ENCODE measurements at regions not wholly inside any gene's neighbourhood (a gene's known extent, or its start where the extent isn't known, plus 50 kb on each side); places are given as distances from the start of the nearest gene placed in this dataset.

DNA sequence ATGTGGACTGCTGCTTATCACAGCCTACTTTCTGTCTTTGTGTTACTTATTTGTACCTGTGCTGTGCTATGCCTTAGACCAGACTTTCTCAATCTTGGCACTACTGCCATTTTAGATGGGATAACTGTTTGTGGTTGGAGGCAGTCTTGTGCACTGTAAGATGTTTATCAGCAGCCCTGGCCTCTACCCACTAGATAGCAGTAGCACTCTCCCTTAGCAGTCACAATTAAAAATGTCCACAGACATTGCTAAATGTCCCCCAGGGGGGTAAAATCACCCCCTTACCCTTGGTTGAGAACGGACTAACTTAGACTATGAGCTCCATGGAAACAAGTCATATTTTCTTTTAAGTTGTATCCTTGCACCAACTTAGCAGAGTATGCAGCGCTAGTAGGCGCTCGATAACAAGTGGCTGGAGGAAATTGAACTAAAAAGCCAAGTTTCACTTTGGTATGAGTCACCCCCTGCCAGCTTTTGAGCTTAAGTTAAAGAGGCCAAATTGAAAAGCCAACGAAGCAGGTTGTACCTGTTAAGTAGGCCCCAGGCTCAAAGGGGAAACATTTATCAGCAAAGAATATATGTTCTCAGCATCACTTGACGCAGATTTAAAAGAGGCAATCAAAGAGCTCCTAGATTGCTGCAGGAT, 304.8 kb upstream of the SORL1-AS1 start:
- no TSS peak for BruUV-seq (replicated peaks)
- FAIRE-seq (no peak), DNase-seq (ENCODE audit: low spot score) (no peak), ATAC-seq (no peak)
- no peaks in the 10 kb centered on the region for H3K36me3 ChIP-seq (replicated peaks in 1 of 2; ENCODE audit: control insufficient read depth in 1 of 2, insufficient read depth in 2 of 2, low read length in 2 of 2)
- ChIA-PET CTCF (ENCODE audit: low intra/inter-chr PET ratio, low total read pairs) (no interaction called here), POLR2A (no interaction called here)
- no peak for TF ChIP-seq PCBP2 (optimal IDR thresholded peaks at IDR 0.05; ENCODE audit: low read depth, low read length, poor library complexity, severe bottlenecking)
- no peak for TF ChIP-seq YEATS4 (CRISPR knock-in tag; IDR thresholded peaks at IDR 0.05; ENCODE audit: borderline replicate concordance)
- no peak for TF ChIP-seq ZNF546 (CRISPR knock-in tag; conservative IDR thresholded peaks at IDR 0.05)
- no peak for TF ChIP-seq JUNB (CRISPR knock-in tag; IDR thresholded peaks at IDR 0.05; ENCODE audit: borderline replicate concordance)
- TF ChIP-seq ZNF557 (CRISPR knock-in tag; IDR thresholded peaks at IDR 0.05): no peak
- H3K79me2 ChIP-seq (ENCODE audit: insufficient read depth, low read length): no peaks in the 10 kb centered on the region
- H3K4me2 ChIP-seq (ENCODE audit: low read depth, low read length): no peak overlapping the region
- H3K27ac ChIP-seq (ENCODE audit: extremely low read length, insufficient read depth, low read length): no peak overlapping the region
- H2AFZ ChIP-seq (ENCODE audit: low read length): no peak overlapping the region
- no peaks in the 10 kb centered on the region for H3K9me3 ChIP-seq (ENCODE audit: low read length)
- H3K9ac ChIP-seq (ENCODE audit: insufficient read depth, low read depth, low read length): no peak overlapping the region
- H4K20me1 ChIP-seq (ENCODE audit: insufficient read depth, low read length): no peaks in the 10 kb centered on the region; the same call in 1 of the 2 replicates
- intact Hi-C loops (cut with micrococcal nuclease; ENCODE audit: unreplicated experiment): no loop called here
- in situ Hi-C loops (cut with HindIII; ENCODE audit: extremely low pct_ligation_motif_present, low pct_unique_long_range_greater_than_20kb): no loop called here
- H3K27me3 ChIP-seq (ENCODE audit: control insufficient read depth in 1 of 2, insufficient read depth in 2 of 2, low read length in 2 of 2): no peaks in the 10 kb centered on the region; a peak in 1 of 5 replicates
- no peaks in the 10 kb centered on the region for H3K4me1 ChIP-seq (ENCODE audit: insufficient read depth, low read length)
- 45% methylated on average over 6 of the region's 6 CpGs for WGBS (ENCODE audit: low lambda C conversion rate)
- H3K4me3 ChIP-seq (replicated peaks in 1 of 3; ENCODE audit: insufficient read depth in 1 of 3, low read depth in 2 of 3, low read length in 3 of 3): no peak overlapping the region

DNA sequence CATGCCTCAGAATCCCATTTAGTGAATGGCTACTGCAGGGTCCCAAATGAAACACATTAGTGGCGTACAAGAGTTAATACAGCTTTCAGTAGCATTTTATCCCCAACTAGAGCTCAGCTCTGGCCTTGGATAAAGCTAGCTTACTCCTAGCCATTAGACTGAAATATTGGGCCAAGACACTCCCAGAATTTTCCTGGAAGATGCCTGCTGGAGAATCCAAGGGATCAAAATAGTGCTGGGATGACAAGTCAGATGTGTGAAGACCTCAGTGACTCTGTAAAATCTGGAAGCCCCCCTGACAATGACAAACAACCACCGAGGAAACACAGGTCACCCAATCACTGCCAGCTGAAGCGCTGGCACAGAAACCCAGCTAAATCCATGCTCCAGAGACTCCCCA, 303.1 kb upstream of the SORL1-AS1 start:
- Histone ChIP-seq H3K27me3 (ENCODE audit: control insufficient read depth in 1 of 2, insufficient read depth in 2 of 2, low read length in 2 of 2) (no peaks in the 10 kb centered on the region; a peak in 1 of 5 replicates), H3K36me3 (replicated peaks in 1 of 2; ENCODE audit: control insufficient read depth in 1 of 2, insufficient read depth in 2 of 2, low read length in 2 of 2) (no peaks in the 10 kb centered on the region), H3K4me2 (ENCODE audit: low read depth, low read length) (no peak overlapping the region), H2AFZ (ENCODE audit: low read length) (no peak overlapping the region), H3K9ac (ENCODE audit: insufficient read depth, low read depth, low read length) (no peak overlapping the region), H4K20me1 (ENCODE audit: insufficient read depth, low read length) (no peaks in the 10 kb centered on the region; the same call in 1 of the 2 replicates), H3K4me1 (ENCODE audit: insufficient read depth, low read length) (no peaks in the 10 kb centered on the region), H3K27ac (ENCODE audit: extremely low read length, insufficient read depth, low read length) (no peak overlapping the region), H3K4me3 (replicated peaks in 1 of 3; ENCODE audit: insufficient read depth in 1 of 3, low read depth in 2 of 3, low read length in 3 of 3) (no peak overlapping the region), H3K9me3 (ENCODE audit: low read length) (no peaks in the 10 kb centered on the region), H3K79me2 (ENCODE audit: insufficient read depth, low read length) (no peaks in the 10 kb centered on the region)
- intact Hi-C loops (cut with micrococcal nuclease; ENCODE audit: unreplicated experiment) (no loop called here), in situ Hi-C loops (cut with HindIII; ENCODE audit: extremely low pct_ligation_motif_present, low pct_unique_long_range_greater_than_20kb) (no loop called here)
- ATAC-seq (no peak), DNase-seq (ENCODE audit: low spot score) (no peak), FAIRE-seq (no peak)
- no TSS peak for BruUV-seq (replicated peaks)
- ChIA-PET POLR2A (no interaction called here), CTCF (ENCODE audit: low intra/inter-chr PET ratio, low total read pairs) (no interaction called here)
- WGBS (ENCODE audit: low lambda C conversion rate): 22% methylated on average over 2 of the region's 3 CpGs
- no peak for TF ChIP-seq JUN (CRISPR knock-in tag; IDR thresholded peaks at IDR 0.05)
- TF ChIP-seq, protein P1, sequence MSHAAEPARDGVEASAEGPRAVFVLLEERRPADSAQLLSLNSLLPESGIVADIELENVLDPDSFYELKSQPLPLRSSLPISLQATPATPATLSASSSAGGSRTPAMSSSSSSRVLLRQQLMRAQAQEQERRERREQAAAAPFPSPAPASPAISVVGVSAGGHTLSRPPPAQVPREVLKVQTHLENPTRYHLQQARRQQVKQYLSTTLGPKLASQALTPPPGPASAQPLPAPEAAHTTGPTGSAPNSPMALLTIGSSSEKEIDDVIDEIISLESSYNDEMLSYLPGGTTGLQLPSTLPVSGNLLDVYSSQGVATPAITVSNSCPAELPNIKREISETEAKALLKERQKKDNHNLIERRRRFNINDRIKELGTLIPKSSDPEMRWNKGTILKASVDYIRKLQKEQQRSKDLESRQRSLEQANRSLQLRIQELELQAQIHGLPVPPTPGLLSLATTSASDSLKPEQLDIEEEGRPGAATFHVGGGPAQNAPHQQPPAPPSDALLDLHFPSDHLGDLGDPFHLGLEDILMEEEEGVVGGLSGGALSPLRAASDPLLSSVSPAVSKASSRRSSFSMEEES (CRISPR knock-in tag; IDR thresholded peaks at IDR 0.05): no peak
- no peak for TF ChIP-seq KMT2A (CRISPR knock-in tag; IDR thresholded peaks at IDR 0.05)
- TF ChIP-seq, protein P2, sequence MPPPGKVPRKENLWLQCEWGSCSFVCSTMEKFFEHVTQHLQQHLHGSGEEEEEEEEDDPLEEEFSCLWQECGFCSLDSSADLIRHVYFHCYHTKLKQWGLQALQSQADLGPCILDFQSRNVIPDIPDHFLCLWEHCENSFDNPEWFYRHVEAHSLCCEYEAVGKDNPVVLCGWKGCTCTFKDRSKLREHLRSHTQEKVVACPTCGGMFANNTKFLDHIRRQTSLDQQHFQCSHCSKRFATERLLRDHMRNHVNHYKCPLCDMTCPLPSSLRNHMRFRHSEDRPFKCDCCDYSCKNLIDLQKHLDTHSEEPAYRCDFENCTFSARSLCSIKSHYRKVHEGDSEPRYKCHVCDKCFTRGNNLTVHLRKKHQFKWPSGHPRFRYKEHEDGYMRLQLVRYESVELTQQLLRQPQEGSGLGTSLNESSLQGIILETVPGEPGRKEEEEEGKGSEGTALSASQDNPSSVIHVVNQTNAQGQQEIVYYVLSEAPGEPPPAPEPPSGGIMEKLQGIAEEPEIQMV (CRISPR knock-in tag; IDR thresholded peaks at IDR 0.05; ENCODE audit: low read depth): no peak
- no peak for TF ChIP-seq SALL2 (CRISPR knock-in tag; IDR thresholded peaks at IDR 0.05)
- no peak for TF ChIP-seq BRD4 (CRISPR knock-in tag; IDR thresholded peaks at IDR 0.05)
- TF ChIP-seq, protein P3, sequence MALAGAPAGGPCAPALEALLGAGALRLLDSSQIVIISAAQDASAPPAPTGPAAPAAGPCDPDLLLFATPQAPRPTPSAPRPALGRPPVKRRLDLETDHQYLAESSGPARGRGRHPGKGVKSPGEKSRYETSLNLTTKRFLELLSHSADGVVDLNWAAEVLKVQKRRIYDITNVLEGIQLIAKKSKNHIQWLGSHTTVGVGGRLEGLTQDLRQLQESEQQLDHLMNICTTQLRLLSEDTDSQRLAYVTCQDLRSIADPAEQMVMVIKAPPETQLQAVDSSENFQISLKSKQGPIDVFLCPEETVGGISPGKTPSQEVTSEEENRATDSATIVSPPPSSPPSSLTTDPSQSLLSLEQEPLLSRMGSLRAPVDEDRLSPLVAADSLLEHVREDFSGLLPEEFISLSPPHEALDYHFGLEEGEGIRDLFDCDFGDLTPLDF (CRISPR knock-in tag; IDR thresholded peaks at IDR 0.05): no peak
- TF ChIP-seq, protein P4, sequence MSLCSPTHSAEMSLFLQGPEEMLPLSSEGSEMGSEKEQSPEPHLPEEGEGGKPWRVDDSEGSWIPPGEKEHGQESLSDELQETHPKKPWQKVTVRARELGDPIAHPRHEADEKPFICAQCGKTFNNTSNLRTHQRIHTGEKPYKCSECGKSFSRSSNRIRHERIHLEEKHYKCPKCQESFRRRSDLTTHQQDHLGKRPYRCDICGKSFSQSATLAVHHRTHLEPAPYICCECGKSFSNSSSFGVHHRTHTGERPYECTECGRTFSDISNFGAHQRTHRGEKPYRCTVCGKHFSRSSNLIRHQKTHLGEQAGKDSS (CRISPR knock-in tag; IDR thresholded peaks at IDR 0.05; ENCODE audit: borderline replicate concordance, low read depth): no peak

All from HepG2 (cell line).